RWPE1 (cell line): ENCODE measurements at regions not wholly inside any gene's neighbourhood (a gene's known extent, or its start where the extent isn't known, plus 50 kb on each side); places are given as distances from the start of the nearest gene placed in this dataset.
"Not testable (repeated sequence)": the region's sequence is repeated elsewhere in the genome, so short reads cannot be mapped to it uniquely, and the experiment has no call there.

ENCODE experiments used
- CTCF ChIA-PET: fragments of 350-600 bp; sonication (Branson Sonifier 250); formaldehyde crosslinking; extraction: SDS; loops from one replicate; lab custom pipeline; 2021; lab: Yijun Ruan, JAX
- POLR2A ChIA-PET: fragments of 400-600 bp; formaldehyde crosslinking; extraction: SDS; loops from one replicate; lab custom pipeline; 2020; ENCODE audit warnings: antibody characterized with exemption; ENCODE audit not compliant: low non-redundant PET; lab: Yijun Ruan, JAX
- DNase-seq: peaks from one replicate; pipeline ENCODE4 v3.0.0; 2012; ENCODE audit warnings: low spot score
- H3K27ac ChIP-seq: fragments of 450-650 bp; 2 replicates; pipeline ENCODE4 v1.5.1; 2017
- CTCF ChIP-seq: fragments of 450-650 bp; conservative IDR thresholded peaks from 2 replicates; pipeline ENCODE4 v1.5.1; 2017; ENCODE audit warnings: low read depth, mild to moderate bottlenecking

GRCh38 chr6:114936080-114936479, 593.3 kb upstream of the HS3ST5 start:
- POLR2A ChIA-PET = no interaction called here
- CTCF ChIA-PET = no interaction called here
- DNase-seq = no peak
- no peak for TF ChIP-seq CTCF
- H3K27ac ChIP-seq = no peak overlapping the region

GRCh38 chr6:114934079-114934478, 591.3 kb upstream of the HS3ST5 start:
- no peak for TF ChIP-seq CTCF
- ChIA-PET CTCF (no interaction called here), POLR2A (no interaction called here)
- no peak for DNase-seq
- H3K27ac ChIP-seq = no peak overlapping the region

- H3K27ac ChIP-seq, DNase-seq, CTCF ChIA-PET, POLR2A ChIA-PET: not testable (repeated sequence)
Measured at GRCh38 chr6:114928731-114929130, 585.9 kb upstream of the HS3ST5 start.

- no peak for TF ChIP-seq CTCF
- no peak for DNase-seq
- CTCF ChIA-PET = interaction anchor here (0.7 kb wide), 1 partner anchor 473 kb away, joined by 3 read pairs; no protein-coding TSS in a partner anchor
- POLR2A ChIA-PET = no interaction called here
- H3K27ac ChIP-seq = no peak overlapping the region
Measured at GRCh38 chr6:114906096-114906495, 563.3 kb upstream of the HS3ST5 start.

GRCh38 chr6:114897536-114897935, 554.7 kb upstream of the HS3ST5 start:
- peak; percentile 15 for DNase-seq
- no peak for TF ChIP-seq CTCF
- POLR2A ChIA-PET = no interaction called here
- no peak overlapping the region for H3K27ac ChIP-seq
- CTCF ChIA-PET = no interaction called here

GRCh38 chr6:114892211-114892610, 549.4 kb upstream of the HS3ST5 start:
- POLR2A ChIA-PET = no interaction called here

More at GRCh38 chr6:114892211-114892610, 549.4 kb upstream of the HS3ST5 start:
- H3K27ac ChIP-seq = no peak overlapping the region
- CTCF ChIA-PET = interaction anchor here (1.0 kb wide), 1 partner anchor 147 kb away, joined by 5 read pairs; no protein-coding TSS in a partner anchor
- no peak for DNase-seq
- TF ChIP-seq CTCF = no peak
